NCI-H1048 (cell line): ENCODE measurements at regions not wholly inside any gene's neighbourhood (a gene's known extent, or its start where the extent isn't known, plus 50 kb on each side); places are given as distances from the start of the nearest gene placed in this dataset.

ENCODE experiments used
- DNase-seq: peaks from one replicate; lab custom pipeline; 2025; lab: John Stamatoyannopoulos, UW

- no peak for DNase-seq
These were observed 87.1 kb upstream of the POU3F2 start for GRCh38 chr6:98747273-98747672.

- no peak for DNase-seq
These were observed 86.4 kb upstream of the POU3F2 start for GRCh38 chr6:98747960-98748359.

GRCh38 chr6:98759459-98759858 is 74.9 kb upstream of the POU3F2 start:
- DNase-seq: no peak

GRCh38 chr6:98764373-98764911 is 69.9 kb upstream of the POU3F2 start:
- no peak for DNase-seq

GRCh38 chr6:98769546-98769945 is 64.8 kb upstream of the POU3F2 start:
- DNase-seq: no peak

- DNase-seq: no peak
These were observed 59.2 kb upstream of the POU3F2 start for GRCh38 chr6:98775205-98775604.

- no peak for DNase-seq
These were observed 56.6 kb upstream of the POU3F2 start for GRCh38 chr6:98777762-98778161.

GRCh38 chr6:98779618-98780017 is 54.8 kb upstream of the POU3F2 start:
- DNase-seq: no peak

- no peak for DNase-seq
These were observed 51.6 kb upstream of the POU3F2 start for GRCh38 chr6:98782772-98783171.

- DNase-seq: no peak
These were observed 50.8 kb upstream of the POU3F2 start for GRCh38 chr6:98783578-98783977.
